CD4-positive, alpha-beta T cell treated with Interleukin-6 for 4 hours (primary cell): ENCODE measurements at regions not wholly inside any gene's neighbourhood (a gene's known extent, or its start where the extent isn't known, plus 50 kb on each side); places are given as distances from the start of the nearest gene placed in this dataset.
"Not testable (repeated sequence)": the region's sequence is repeated elsewhere in the genome, so short reads cannot be mapped to it uniquely, and the experiment has no call there.

ENCODE experiments used
- DNase-seq: peaks from one replicate; pipeline ENCODE4 v3.0.0-alpha.2; 2020; ENCODE audit warnings: mixed read lengths

- no peak for DNase-seq
Measured at GRCh38 chr12:46667551-46667950, 158.2 kb downstream of the SLC38A4 start.

GRCh38 chr12:46664761-46665287 lies 161.0 kb downstream of the SLC38A4 start:
- no peak for DNase-seq

GRCh38 chr12:46663318-46663717 lies 162.5 kb downstream of the SLC38A4 start:
- DNase-seq: no peak

- DNase-seq: peak; percentile 26
Measured at GRCh38 chr12:46661110-46661845, 164.5 kb downstream of the SLC38A4 start.

GRCh38 chr12:46660719-46661109 lies 165.1 kb downstream of the SLC38A4 start:
- no peak for DNase-seq

- no peak for DNase-seq
Measured at GRCh38 chr12:46660276-46660675, 165.5 kb downstream of the SLC38A4 start.

GRCh38 chr12:46659824-46660223 lies 166.0 kb downstream of the SLC38A4 start:
- DNase-seq: no peak

GRCh38 chr12:46659032-46659650 lies 166.7 kb downstream of the SLC38A4 start:
- DNase-seq: no peak

GRCh38 chr12:46657453-46658411 lies 168.1 kb downstream of the SLC38A4 start:
- no peak for DNase-seq

- not testable (repeated sequence) for DNase-seq
Measured at GRCh38 chr12:46655984-46656383, 169.8 kb downstream of the SLC38A4 start.

GRCh38 chr12:46653311-46653710 lies 172.5 kb downstream of the SLC38A4 start:
- no peak for DNase-seq

GRCh38 chr12:46652692-46653091 lies 173.1 kb downstream of the SLC38A4 start:
- DNase-seq: no peak

GRCh38 chr12:46650688-46651087 lies 175.1 kb downstream of the SLC38A4 start:
- no peak for DNase-seq

- DNase-seq: no peak
Measured at GRCh38 chr12:46649433-46649832, 176.4 kb downstream of the SLC38A4 start.

- DNase-seq: no peak
Measured at GRCh38 chr12:46647034-46647433, 178.8 kb downstream of the SLC38A4 start.

GRCh38 chr12:46641649-46642048 lies 184.1 kb downstream of the SLC38A4 start:
- DNase-seq: not testable (repeated sequence)

- no peak for DNase-seq
Measured at GRCh38 chr12:46635818-46636217, 190.0 kb downstream of the SLC38A4 start.

GRCh38 chr12:46629331-46630229 lies 196.2 kb downstream of the SLC38A4 start:
- no peak for DNase-seq

GRCh38 chr12:46628176-46628575 lies 197.6 kb downstream of the SLC38A4 start:
- no peak for DNase-seq

- DNase-seq: no peak
Measured at GRCh38 chr12:46627686-46628085, 198.1 kb downstream of the SLC38A4 start.

GRCh38 chr12:46619474-46619873 lies 206.3 kb downstream of the SLC38A4 start:
- DNase-seq: not testable (repeated sequence)

- DNase-seq: not testable (repeated sequence)
Measured at GRCh38 chr12:46617737-46618136, 208.1 kb downstream of the SLC38A4 start.
